Lower leg skin (tissue), 4 donors: ENCODE measurements at regions not wholly inside any gene's neighbourhood (a gene's known extent, or its start where the extent isn't known, plus 50 kb on each side); places are given as distances from the start of the nearest gene placed in this dataset.

Experiments used
- DNase-seq, 2 donors: peaks; one replicate each; pipeline ENCODE4 v3.0.0-alpha.2; 2019; ENCODE audit warnings: low spot score in 2 of 2
- H3K4me3 ChIP-seq: fragments of 200-600 bp; sonication (generic); 2 replicates; pipeline ENCODE4 v1.5.1; 2017; ENCODE audit warnings: mild to moderate bottlenecking, low read depth; ENCODE audit not compliant: poor library complexity, severe bottlenecking
- POLR2A ChIP-seq, 2 donors: fragments of 450-650 bp; IDR thresholded peaks; one replicate each; pipeline ENCODE4 v1.6.1; 2016 to 2017; ENCODE audit warnings: antibody characterized with exemption in 2 of 2, mild to moderate bottlenecking in 1 of 2, moderate library complexity in 1 of 2
- WGBS, 2 donors: methylation state at CpG; one replicate each; pipeline ENCODE4 v1.1.5; 2018; 5-methylcytosine and 5-hydroxymethylcytosine counted together
- intact Hi-C: fragments of 100-400 bp; cut with DNase I; formaldehyde crosslinking; loops from one replicate; pipeline ENCODE4 v1.15.0; 2023; ENCODE audit warnings: low total_unique reads
- TF ChIP-seq, protein P1 (sequence below), 3 donors: fragments of 450-650 bp; IDR thresholded peaks; one replicate each; pipeline ENCODE4 v1.5.1; 2016; ENCODE audit warnings: antibody characterized with exemption in 3 of 3, mild to moderate bottlenecking in 3 of 3, moderate library complexity in 2 of 3

DNA sequence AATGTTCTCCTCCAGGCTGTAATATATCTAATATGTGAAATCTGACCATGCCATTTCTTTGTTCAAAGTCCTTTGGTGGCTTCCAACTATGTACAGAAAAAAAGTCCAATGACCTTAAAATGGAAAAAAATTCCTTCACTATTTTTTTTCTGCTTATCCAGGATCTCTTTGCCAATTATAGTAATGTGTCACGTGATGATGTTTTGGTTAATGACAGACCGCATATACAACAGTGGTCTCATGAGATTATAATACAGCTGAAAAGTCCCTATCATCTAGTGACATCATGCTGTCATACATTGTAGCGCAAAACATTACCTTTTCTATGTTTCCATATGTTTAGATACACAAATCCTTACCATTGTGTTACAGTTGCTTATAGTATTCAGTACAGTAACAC lies 477.6 kb downstream of the TMEM232 start:
- no peak for DNase-seq
- intact Hi-C loops: no loop called here
- WGBS, 2 donors: 83 to 88% methylated on average over 3 of the region's 3 CpGs
- no peak overlapping the region for H3K4me3 ChIP-seq
- no peak for TF ChIP-seq POLR2A (IDR thresholded peaks at IDR 0.05)
- TF ChIP-seq, protein P1, sequence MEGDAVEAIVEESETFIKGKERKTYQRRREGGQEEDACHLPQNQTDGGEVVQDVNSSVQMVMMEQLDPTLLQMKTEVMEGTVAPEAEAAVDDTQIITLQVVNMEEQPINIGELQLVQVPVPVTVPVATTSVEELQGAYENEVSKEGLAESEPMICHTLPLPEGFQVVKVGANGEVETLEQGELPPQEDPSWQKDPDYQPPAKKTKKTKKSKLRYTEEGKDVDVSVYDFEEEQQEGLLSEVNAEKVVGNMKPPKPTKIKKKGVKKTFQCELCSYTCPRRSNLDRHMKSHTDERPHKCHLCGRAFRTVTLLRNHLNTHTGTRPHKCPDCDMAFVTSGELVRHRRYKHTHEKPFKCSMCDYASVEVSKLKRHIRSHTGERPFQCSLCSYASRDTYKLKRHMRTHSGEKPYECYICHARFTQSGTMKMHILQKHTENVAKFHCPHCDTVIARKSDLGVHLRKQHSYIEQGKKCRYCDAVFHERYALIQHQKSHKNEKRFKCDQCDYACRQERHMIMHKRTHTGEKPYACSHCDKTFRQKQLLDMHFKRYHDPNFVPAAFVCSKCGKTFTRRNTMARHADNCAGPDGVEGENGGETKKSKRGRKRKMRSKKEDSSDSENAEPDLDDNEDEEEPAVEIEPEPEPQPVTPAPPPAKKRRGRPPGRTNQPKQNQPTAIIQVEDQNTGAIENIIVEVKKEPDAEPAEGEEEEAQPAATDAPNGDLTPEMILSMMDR (IDR thresholded peaks at IDR 0.05): no peak

DNA sequence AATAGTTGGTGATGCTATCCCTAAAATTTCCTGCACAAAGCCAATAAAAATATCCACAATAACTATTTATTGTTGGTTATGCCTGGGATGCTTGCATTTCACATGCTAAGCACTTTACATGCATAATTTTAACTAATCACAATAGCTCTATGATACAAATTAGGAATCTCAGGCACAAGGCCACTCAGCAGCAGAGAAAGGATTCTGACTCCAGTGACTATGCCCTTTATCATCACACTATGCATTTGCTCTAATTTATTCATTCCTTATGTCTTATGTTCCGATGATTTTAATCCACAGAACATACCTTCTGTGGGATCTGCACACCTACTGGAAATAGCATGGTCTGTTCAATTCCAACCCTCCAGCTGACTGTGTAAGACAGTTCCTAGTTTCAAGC lies 476.1 kb downstream of the TMEM232 start:
- TF ChIP-seq, protein P1 (IDR thresholded peaks at IDR 0.05): no peak
- no peak for TF ChIP-seq POLR2A (IDR thresholded peaks at IDR 0.05)
- no peak for DNase-seq
- intact Hi-C loops: no loop called here
- 81 to 91% methylated on average over 1 of the region's 1 CpG for WGBS, 2 donors
- H3K4me3 ChIP-seq: no peak overlapping the region

DNA sequence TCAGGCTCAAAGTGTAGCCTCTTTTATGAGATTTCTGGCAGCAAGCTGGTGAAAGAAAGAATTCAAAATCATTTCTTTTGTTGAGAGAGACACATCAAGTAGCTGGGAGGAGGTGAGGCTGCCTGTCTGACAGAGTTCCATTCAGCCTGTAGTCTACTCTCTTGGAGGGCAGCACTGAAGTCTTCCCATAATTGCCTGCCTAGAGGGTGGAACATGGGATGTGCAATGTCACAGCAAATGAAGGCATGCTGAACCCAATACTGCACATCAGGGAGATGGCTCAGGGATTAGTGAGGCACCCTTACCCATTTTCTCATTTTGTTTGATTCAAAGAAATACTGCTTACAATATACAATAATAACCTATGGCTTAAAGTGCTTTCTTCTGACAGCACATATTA lies 475.7 kb downstream of the TMEM232 start:
- TF ChIP-seq, protein P1 (IDR thresholded peaks at IDR 0.05): no peak
- no peak for TF ChIP-seq POLR2A (IDR thresholded peaks at IDR 0.05)
- no peak overlapping the region for H3K4me3 ChIP-seq
- intact Hi-C loops: no loop called here
- DNase-seq: no peak

DNA sequence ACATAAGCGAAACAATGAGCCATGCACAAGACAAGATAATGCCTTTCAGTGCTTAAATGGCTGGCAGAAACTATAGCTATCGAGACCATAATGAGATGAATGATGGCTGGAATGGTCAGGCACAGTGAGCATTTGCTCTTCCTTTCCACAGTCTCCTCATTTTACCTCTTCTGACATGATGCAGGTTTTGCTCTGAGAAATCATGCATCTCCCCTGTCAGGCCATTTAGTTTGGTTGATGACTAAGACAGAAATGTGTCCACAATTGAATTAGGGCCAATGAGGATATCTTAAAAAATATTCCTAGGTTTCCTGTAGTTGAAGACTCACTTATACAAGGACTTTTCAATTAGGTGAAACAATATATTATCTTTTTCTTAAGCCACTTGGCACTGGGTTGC lies 475.1 kb downstream of the TMEM232 start:
- H3K4me3 ChIP-seq: no peak overlapping the region
- DNase-seq: no peak
- 84 to 89% methylated on average over 2 of the region's 2 CpGs for WGBS, 2 donors
- TF ChIP-seq POLR2A (IDR thresholded peaks at IDR 0.05): no peak
- TF ChIP-seq, protein P1 (IDR thresholded peaks at IDR 0.05): no peak
- intact Hi-C loops: no loop called here

DNA sequence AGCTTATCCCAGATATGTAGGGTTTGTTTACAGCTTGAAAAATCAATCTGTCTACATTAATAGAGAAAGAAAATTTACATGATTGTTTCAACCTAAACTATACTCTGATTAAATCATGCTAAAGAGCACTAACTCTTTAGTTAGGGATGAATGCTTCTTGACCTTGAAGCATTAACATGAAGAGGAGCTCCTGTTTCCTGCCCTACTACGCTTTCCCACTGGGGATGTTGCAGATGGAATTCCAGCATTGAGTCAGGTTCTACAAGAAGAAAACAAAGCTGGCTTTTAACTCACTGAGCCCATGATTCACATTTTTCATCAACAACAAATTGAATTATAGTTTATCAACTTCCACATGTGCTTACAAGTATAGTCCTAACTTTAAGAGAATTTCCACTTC lies 471.3 kb downstream of the TMEM232 start:
- intact Hi-C loops: no loop called here
- no peak overlapping the region for H3K4me3 ChIP-seq
- DNase-seq: no peak
- WGBS, 2 donors: 68 to 79% methylated on average over 1 of the region's 1 CpG
- TF ChIP-seq, protein P1 (IDR thresholded peaks at IDR 0.05): no peak
- TF ChIP-seq POLR2A (IDR thresholded peaks at IDR 0.05): no peak

DNA sequence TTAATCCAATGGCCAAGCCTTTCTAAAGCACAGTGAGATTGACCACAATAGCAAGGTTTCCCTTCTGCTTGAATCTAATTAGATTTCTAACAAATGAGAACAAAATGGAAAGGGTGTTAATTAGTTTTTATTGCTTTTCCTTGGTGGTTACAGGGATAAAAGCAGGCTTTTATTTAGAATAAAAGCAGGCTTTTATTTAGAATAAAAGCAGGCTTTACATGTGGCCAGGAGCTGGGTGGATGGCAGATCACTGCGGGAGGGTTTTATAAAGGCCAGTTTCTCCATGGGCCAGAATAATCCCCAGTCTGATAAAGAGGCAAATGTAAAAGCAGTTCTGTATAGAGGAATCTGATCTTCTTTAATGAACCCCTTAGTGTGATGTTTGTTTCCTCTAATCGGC lies 470.2 kb downstream of the TMEM232 start:
- no peak for DNase-seq
- H3K4me3 ChIP-seq: no peak overlapping the region
- WGBS, 2 donors: 48 to 61% methylated on average over 2 of the region's 2 CpGs
- intact Hi-C loops: no loop called here
- TF ChIP-seq, protein P1 (IDR thresholded peaks at IDR 0.05): no peak
- no peak for TF ChIP-seq POLR2A (IDR thresholded peaks at IDR 0.05)
